MM.1S (cell line): ENCODE measurements at regions not wholly inside any gene's neighbourhood (a gene's known extent, or its start where the extent isn't known, plus 50 kb on each side); places are given as distances from the start of the nearest gene placed in this dataset.

Experiments
- DNase-seq: peaks from one replicate; pipeline ENCODE4 v3.0.0-alpha.2; 2015
- H2AFZ ChIP-seq: fragments of 300-600 bp; sonication (generic); 2 replicates; pipeline ENCODE4 v1.6.0; 2016; ENCODE audit warnings: antibody characterized with exemption, low read length
- H3F3A ChIP-seq: fragments of 300-600 bp; sonication (generic); 2 replicates; pipeline ENCODE4 v1.6.1; 2016; ENCODE audit warnings: mild to moderate bottlenecking, antibody characterized with exemption, low read length, moderate library complexity, mixed read lengths; ENCODE audit not compliant: insufficient read depth
- H3K27ac ChIP-seq: fragments of 300-600 bp; sonication (generic); 2 replicates; pipeline ENCODE4 v1.5.1; 2016; ENCODE audit warnings: mild to moderate bottlenecking, low read length
- H3K27me3 ChIP-seq: fragments of 300-600 bp; sonication (generic); replicated peaks from 2 replicates; pipeline ENCODE4 v1.6.0; 2016; ENCODE audit warnings: low read length; ENCODE audit not compliant: insufficient read depth
- H3K36me3 ChIP-seq: fragments of 300-600 bp; sonication (generic); replicated peaks from 2 replicates; pipeline ENCODE4 v1.6.1; 2016; ENCODE audit warnings: mild to moderate bottlenecking, low read length, mixed read lengths; ENCODE audit not compliant: insufficient read depth
- H3K4me1 ChIP-seq: fragments of 300-600 bp; sonication (generic); 2 replicates; pipeline ENCODE4 v1.6.1; 2016; ENCODE audit warnings: low read length, mixed read lengths
- H3K4me2 ChIP-seq: fragments of 300-600 bp; sonication (generic); 2 replicates; pipeline ENCODE4 v1.6.0; 2016; ENCODE audit warnings: low read depth, low read length
- H3K4me3 ChIP-seq: fragments of 300-600 bp; sonication (generic); 2 replicates; pipeline ENCODE4 v1.5.1; 2016; ENCODE audit warnings: low read length, mixed read lengths
- H3K79me2 ChIP-seq: fragments of 300-600 bp; sonication (generic); 2 replicates; pipeline ENCODE4 v1.6.1; 2016; ENCODE audit warnings: mixed run types, low read length, mixed read lengths
- H3K9ac ChIP-seq: fragments of 300-600 bp; sonication (generic); 2 replicates; pipeline ENCODE4 v1.6.1; 2016; ENCODE audit warnings: low read length, mixed read lengths
- H3K9me2 ChIP-seq: fragments of 300-600 bp; sonication (generic); replicated peaks from 2 replicates; pipeline ENCODE4 v1.6.1; 2016; ENCODE audit warnings: mild to moderate bottlenecking, low read length, mixed read lengths; ENCODE audit not compliant: insufficient read depth
- H3K9me3 ChIP-seq: fragments of 300-600 bp; sonication (generic); replicated peaks from 2 replicates; pipeline ENCODE4 v1.6.1; 2016; ENCODE audit warnings: mild to moderate bottlenecking, low read length, mixed read lengths; ENCODE audit not compliant: insufficient read depth
- H4K20me1 ChIP-seq: fragments of 300-600 bp; sonication (generic); 2 replicates; pipeline ENCODE4 v1.6.1; 2016; ENCODE audit warnings: mild to moderate bottlenecking, low read length, moderate library complexity, mixed read lengths; ENCODE audit not compliant: insufficient read depth
- CTCF ChIP-seq: fragments of 300-600 bp; sonication (generic); IDR thresholded peaks from 2 replicates; pipeline ENCODE4 v1.5.1; 2016; ENCODE audit warnings: antibody characterized with exemption, low read length, mixed read lengths
- EZH2 ChIP-seq: fragments of 300-600 bp; sonication (generic); optimal IDR thresholded peaks from 2 replicates; pipeline ENCODE3; 2017; ENCODE audit warnings: low read depth, mild to moderate bottlenecking, antibody characterized with exemption, low read length, mixed read lengths
- EZH2phosphoT487 ChIP-seq: fragments of 300-600 bp; sonication (generic); IDR thresholded peaks from 2 replicates; pipeline ENCODE4 v1.6.1; 2018; ENCODE audit warnings: antibody characterized with exemption, low read length

- Histone ChIP-seq H4K20me1 (no peaks in the 10 kb centered on the region), H2AFZ (no peak overlapping the region), H3K9me2 (no peaks in the 10 kb centered on the region), H3K79me2 (no peaks in the 10 kb centered on the region), H3K36me3 (no peaks in the 10 kb centered on the region), H3K9ac (no peak overlapping the region), H3K4me1 (peaks cover 22% of the 10 kb centered on the region), H3K9me3 (no peaks in the 10 kb centered on the region), H3F3A (peaks cover 12% of the 10 kb centered on the region), H3K4me2 (no peak overlapping the region), H3K4me3 (no peak overlapping the region), H3K27ac (no peak overlapping the region), H3K27me3 (no peaks in the 10 kb centered on the region)
- TF ChIP-seq EZH2phosphoT487, result no peak
- no peak for TF ChIP-seq CTCF
- TF ChIP-seq EZH2, result no peak
- no peak for DNase-seq
Observed at GRCh38 chr5:167463939-167464338, 827.5 kb upstream of the WWC1 start.

GRCh38 chr5:167466992-167467391, 824.5 kb upstream of the WWC1 start:
- Histone ChIP-seq H3K9me2 (no peaks in the 10 kb centered on the region), H3K36me3 (no peaks in the 10 kb centered on the region), H3K9me3 (no peaks in the 10 kb centered on the region), H3K4me3 (no peak overlapping the region), H3K9ac (no peak overlapping the region), H3K79me2 (no peaks in the 10 kb centered on the region), H4K20me1 (no peaks in the 10 kb centered on the region), H3K4me1 (no peaks in the 10 kb centered on the region), H3F3A (no peaks in the 10 kb centered on the region), H3K27me3 (no peaks in the 10 kb centered on the region), H2AFZ (no peak overlapping the region), H3K4me2 (no peak overlapping the region), H3K27ac (no peak overlapping the region)
- TF ChIP-seq CTCF, result no peak
- no peak for DNase-seq

- no peak for TF ChIP-seq EZH2phosphoT487
- TF ChIP-seq EZH2, result no peak
- TF ChIP-seq CTCF, result no peak
- no peak overlapping the region for H3K4me2 ChIP-seq
- no peaks in the 10 kb centered on the region for H3F3A ChIP-seq
- no peaks in the 10 kb centered on the region for H3K36me3 ChIP-seq
- H3K9ac ChIP-seq, result no peak overlapping the region
- no peaks in the 10 kb centered on the region for H3K4me1 ChIP-seq
- no peaks in the 10 kb centered on the region for H3K9me2 ChIP-seq
- no peak overlapping the region for H3K27ac ChIP-seq
- no peak overlapping the region for H3K4me3 ChIP-seq
- DNase-seq, result no peak
- no peaks in the 10 kb centered on the region for H3K79me2 ChIP-seq
- H3K9me3 ChIP-seq, result no peaks in the 10 kb centered on the region
- H2AFZ ChIP-seq, result no peak overlapping the region
- no peaks in the 10 kb centered on the region for H3K27me3 ChIP-seq
- H4K20me1 ChIP-seq, result no peaks in the 10 kb centered on the region
Observed at GRCh38 chr5:167472566-167473108, 818.8 kb upstream of the WWC1 start.
